Liver (tissue), 8 donors: ENCODE measurements at regions not wholly inside any gene's neighbourhood (a gene's known extent, or its start where the extent isn't known, plus 50 kb on each side); places are given as distances from the start of the nearest gene placed in this dataset.

ENCODE experiments used
- DNase-seq: peaks from one replicate; pipeline ENCODE4 v3.0.0-alpha.2; 2017; ENCODE audit warnings: low spot score
- H3K27ac ChIP-seq, 2 donors: one replicate each; pipeline ENCODE4 v1.7.0; 2013; ENCODE audit warnings: inconsistent platforms in 2 of 2, low read length in 2 of 2, control low read depth in 1 of 2, low read depth in 1 of 2, mild to moderate bottlenecking in 1 of 2
- H3K27me3 ChIP-seq, 4 donors: one replicate each; pipeline versions ENCODE4 v1.6.1 to v1.7.0; 2013; ENCODE audit warnings: low read length in 3 of 4, inconsistent platforms in 1 of 4, mild to moderate bottlenecking in 1 of 4, moderate library complexity in 1 of 4; ENCODE audit not compliant: control insufficient read depth in 4 of 4, insufficient read depth in 4 of 4
- H3K36me3 ChIP-seq, 4 donors: one replicate each; pipeline versions ENCODE4 v1.6.1 to v1.7.0; 2013; ENCODE audit warnings: low read length in 3 of 4, mild to moderate bottlenecking in 3 of 4, low read depth in 1 of 4, moderate library complexity in 1 of 4; ENCODE audit not compliant: control insufficient read depth in 4 of 4, insufficient read depth in 3 of 4
- H3K4me1 ChIP-seq, 4 donors: one replicate each; pipeline versions ENCODE4 v1.6.1 to v1.7.0; 2013; ENCODE audit warnings: low read length in 3 of 4, mild to moderate bottlenecking in 3 of 4, moderate library complexity in 1 of 4; ENCODE audit not compliant: control insufficient read depth in 4 of 4, insufficient read depth in 4 of 4
- H3K4me3 ChIP-seq, 3 donors: one replicate each; pipeline versions ENCODE4 v1.6.1 to v1.7.0; 2013; ENCODE audit warnings: low read length in 3 of 3, control low read depth in 1 of 3, low read depth in 1 of 3, mild to moderate bottlenecking in 1 of 3
- H3K9ac ChIP-seq, 2 donors: one replicate each; pipeline ENCODE4 v1.7.0; 2013; ENCODE audit warnings: low read length in 2 of 2, mild to moderate bottlenecking in 2 of 2, moderate library complexity in 2 of 2, control low read depth in 1 of 2, low read depth in 1 of 2
- H3K9me3 ChIP-seq, 4 donors: one replicate each; pipeline versions ENCODE4 v1.6.1 to v1.7.0; 2013; ENCODE audit warnings: low read length in 3 of 4; ENCODE audit not compliant: control insufficient read depth in 4 of 4
- ATF3 ChIP-seq: IDR thresholded peaks from 2 replicates; pipeline ENCODE4 v1.6.1; 2016; ENCODE audit warnings: antibody characterized with exemption
- CTCF ChIP-seq: fragments of 150-350 bp; IDR thresholded peaks from 2 replicates; pipeline ENCODE4 v1.5.1; 2017; ENCODE audit warnings: improper control_type of control experiment, low read depth, low read length; ENCODE audit not compliant: missing input control
- FOXA1 ChIP-seq: IDR thresholded peaks from 2 replicates; pipeline ENCODE4 v1.6.1; 2016; ENCODE audit warnings: antibody characterized with exemption
- FOXA2 ChIP-seq: IDR thresholded peaks from 2 replicates; pipeline ENCODE4 v1.6.1; 2016; ENCODE audit warnings: antibody characterized with exemption
- GABPA ChIP-seq, 2 donors: IDR thresholded peaks in 1 of 2; conservative IDR thresholded peaks in 1 of 2; 2 replicates each; pipeline ENCODE4 v1.6.1; 2016; ENCODE audit warnings: antibody characterized with exemption in 2 of 2, mild to moderate bottlenecking in 1 of 2, moderate library complexity in 1 of 2
- HNF4A ChIP-seq, 2 donors: conservative IDR thresholded peaks; 2 replicates each; pipeline ENCODE4 v1.6.1; 2016; ENCODE audit warnings: antibody characterized with exemption in 2 of 2, mild to moderate bottlenecking in 2 of 2
- HNF4G ChIP-seq: IDR thresholded peaks from 2 replicates; pipeline ENCODE4 v1.6.1; 2016; ENCODE audit warnings: antibody characterized with exemption
- JUND ChIP-seq, 2 donors: IDR thresholded peaks; 2 replicates each; pipeline ENCODE4 v1.6.1; 2016; ENCODE audit warnings: antibody characterized with exemption in 2 of 2
- MAX ChIP-seq: IDR thresholded peaks from 2 replicates; pipeline ENCODE4 v1.6.1; 2016; ENCODE audit warnings: antibody characterized with exemption
- RAD21 ChIP-seq, 2 donors: IDR thresholded peaks; 2 replicates each; pipeline ENCODE4 v1.6.1; 2016; ENCODE audit warnings: antibody characterized with exemption in 2 of 2, mild to moderate bottlenecking in 2 of 2
- REST ChIP-seq: IDR thresholded peaks from 2 replicates; pipeline ENCODE4 v1.6.1; 2016; ENCODE audit warnings: antibody characterized with exemption, mild to moderate bottlenecking
- RXRA ChIP-seq, 2 donors: IDR thresholded peaks; 2 replicates each; pipeline ENCODE4 v1.6.1; 2017 to 2018; ENCODE audit warnings: antibody characterized with exemption in 2 of 2, mild to moderate bottlenecking in 1 of 2
- SP1 ChIP-seq: IDR thresholded peaks from 2 replicates; pipeline ENCODE4 v1.6.1; 2018; ENCODE audit warnings: antibody characterized with exemption, mild to moderate bottlenecking
- TAF1 ChIP-seq: conservative IDR thresholded peaks from 2 replicates; pipeline ENCODE4 v1.6.1; 2016; ENCODE audit warnings: antibody characterized with exemption, mild to moderate bottlenecking
- YY1 ChIP-seq: IDR thresholded peaks from 2 replicates; pipeline ENCODE4 v1.6.1; 2016; ENCODE audit warnings: antibody characterized with exemption, mild to moderate bottlenecking
- ZBTB33 ChIP-seq: IDR thresholded peaks from 2 replicates; pipeline ENCODE4 v1.6.1; 2016; ENCODE audit warnings: antibody characterized with exemption
- WGBS: extraction: QIAGEN DNeasy Blood & Tissue Kit; methylation state at CpG from one replicate; pipeline ENCODE4 v1.1.7; 2013; 5-methylcytosine and 5-hydroxymethylcytosine counted together
- donor health status: healthy.
- donor health status: healthy.
- donor health status: healthy.
- donor health status: healthy.
- donor health status: healthy.

GRCh38 chr18:72339976-72340375 lies 204.2 kb downstream of the CBLN2 start:
- Histone ChIP-seq H3K4me3 (no peak overlapping the region), H3K9ac (no peak overlapping the region), H3K4me1 (no peaks in the 10 kb centered on the region), H3K27me3 (no peaks in the 10 kb centered on the region), H3K36me3 (no peaks in the 10 kb centered on the region), H3K9me3 (no peaks in the 10 kb centered on the region), H3K27ac (no peak overlapping the region)
- no peak for TF ChIP-seq MAX
- no peak for TF ChIP-seq ZBTB33
- no peak for TF ChIP-seq JUND (IDR thresholded peaks at IDR 0.05)
- no peak for TF ChIP-seq REST
- no peak for TF ChIP-seq RAD21 (IDR thresholded peaks at IDR 0.05)
- no peak for TF ChIP-seq FOXA2
- 83% methylated on average over 1 of the region's 1 CpG for WGBS
- DNase-seq: no peak

- no peaks in the 10 kb centered on the region for H3K9me3 ChIP-seq
- no peak overlapping the region for H3K9ac ChIP-seq
- H3K4me1 ChIP-seq: no peaks in the 10 kb centered on the region
- H3K4me3 ChIP-seq: no peak overlapping the region
- no peak for DNase-seq
- no peak overlapping the region for H3K27ac ChIP-seq
- H3K36me3 ChIP-seq: no peaks in the 10 kb centered on the region
- no peaks in the 10 kb centered on the region for H3K27me3 ChIP-seq
- TF ChIP-seq REST (no peak), ZBTB33 (no peak), RXRA (IDR thresholded peaks at IDR 0.05) (no peak), YY1 (no peak), RAD21 (IDR thresholded peaks at IDR 0.05) (no peak), JUND (IDR thresholded peaks at IDR 0.05) (no peak), SP1 (no peak), HNF4G (no peak), MAX (no peak), CTCF (no peak), FOXA1 (no peak), HNF4A (conservative IDR thresholded peaks at IDR 0.05) (no peak), ATF3 (no peak), TAF1 (no peak), GABPA (IDR thresholded peaks at IDR 0.05 in 1 of 2, conservative IDR thresholded peaks at IDR 0.05 in 1 of 2) (no peak)
Observed at GRCh38 chr18:72336786-72337185, 207.4 kb downstream of the CBLN2 start.
